Osteoblast (primary cell): ENCODE measurements at regions not wholly inside any gene's neighbourhood (a gene's known extent, or its start where the extent isn't known, plus 50 kb on each side); places are given as distances from the start of the nearest gene placed in this dataset.
A peak's percentile ranks its signal among the peaks of the same experiment; 100 is the strongest.

ENCODE experiments used
- DNase-seq: peaks from one replicate; pipeline ENCODE4 v3.0.0; 2011; ENCODE audit warnings: low spot score, mixed read lengths; ENCODE audit not compliant: insufficient read length; ENCODE audit errors: missing footprints
- H2AFZ ChIP-seq: 2 replicates; pipeline ENCODE4 v1.6.0; 2011; ENCODE audit warnings: mild to moderate bottlenecking, low read length
- H3K27ac ChIP-seq: 2 replicates; pipeline ENCODE4 v1.5.1; 2011; ENCODE audit warnings: mild to moderate bottlenecking, low read depth, low read length, moderate library complexity
- H3K27me3 ChIP-seq: 2 replicates; pipeline ENCODE4 v1.6.0; 2012; ENCODE audit warnings: mild to moderate bottlenecking, control low read depth, inconsistent platforms, low read length, moderate library complexity; ENCODE audit not compliant: insufficient read depth
- H3K36me3 ChIP-seq: 2 replicates; pipeline ENCODE4 v1.5.1; 2011; ENCODE audit warnings: mild to moderate bottlenecking, low read length, control low read depth, moderate library complexity; ENCODE audit not compliant: insufficient read depth
- H3K4me1 ChIP-seq: 2 replicates; pipeline ENCODE4 v1.5.1; 2011; ENCODE audit warnings: mild to moderate bottlenecking, low read length, control low read depth, moderate library complexity; ENCODE audit not compliant: insufficient read depth
- H3K4me2 ChIP-seq: 2 replicates; pipeline ENCODE4 v1.6.0; 2011; ENCODE audit warnings: mild to moderate bottlenecking, low read length; ENCODE audit not compliant: insufficient read depth
- H3K4me3 ChIP-seq: fragments of 200-600 bp; sonication (generic); 3 replicates; pipeline ENCODE4 v1.5.1; 2012; ENCODE audit warnings: mild to moderate bottlenecking, low read length, inconsistent platforms; ENCODE audit not compliant: insufficient read depth
- H3K79me2 ChIP-seq: 2 replicates; pipeline ENCODE4 v1.6.0; 2012; ENCODE audit warnings: mild to moderate bottlenecking, low read length, control low read depth, inconsistent platforms; ENCODE audit not compliant: insufficient read depth
- H3K9me3 ChIP-seq: 2 replicates; pipeline ENCODE4 v1.5.1; 2011; ENCODE audit warnings: low read depth, low read length, control low read depth
- H4K20me1 ChIP-seq: 2 replicates; pipeline ENCODE4 v1.6.0; 2012; ENCODE audit warnings: mild to moderate bottlenecking, low read length, control low read depth; ENCODE audit not compliant: insufficient read depth
- TF ChIP-seq, protein P1 (sequence below): IDR thresholded peaks from 2 replicates; pipeline ENCODE4 v1.5.1; 2011; ENCODE audit warnings: mild to moderate bottlenecking, low read depth, low read length, moderate library complexity; ENCODE audit errors: extremely low read depth

DNA sequence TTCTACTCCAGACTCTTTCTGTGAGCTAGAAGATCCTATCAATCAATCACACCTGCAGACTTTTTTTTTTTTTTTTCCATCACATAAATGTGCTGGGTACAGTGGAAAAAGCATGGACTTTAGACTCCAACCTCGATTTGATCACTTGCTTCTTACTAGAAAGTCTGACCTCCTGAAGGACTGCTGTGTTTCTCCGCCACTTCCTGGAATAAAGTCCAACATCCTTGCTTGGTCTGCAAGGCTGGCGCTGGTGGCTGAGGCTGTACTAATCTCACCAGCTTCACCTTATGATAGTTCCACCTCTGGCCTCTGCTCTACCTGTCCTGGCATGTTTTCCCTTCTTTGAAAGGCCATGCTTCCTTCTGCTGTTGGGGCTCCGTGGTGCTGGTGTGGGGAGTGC is 60.9 kb upstream of the SESN3 start:
- no peaks in the 10 kb centered on the region for H3K36me3 ChIP-seq
- H3K27me3 ChIP-seq = peaks cover 9% of the 10 kb centered on the region
- H3K9me3 ChIP-seq = no peaks in the 10 kb centered on the region
- TF ChIP-seq, protein P1, sequence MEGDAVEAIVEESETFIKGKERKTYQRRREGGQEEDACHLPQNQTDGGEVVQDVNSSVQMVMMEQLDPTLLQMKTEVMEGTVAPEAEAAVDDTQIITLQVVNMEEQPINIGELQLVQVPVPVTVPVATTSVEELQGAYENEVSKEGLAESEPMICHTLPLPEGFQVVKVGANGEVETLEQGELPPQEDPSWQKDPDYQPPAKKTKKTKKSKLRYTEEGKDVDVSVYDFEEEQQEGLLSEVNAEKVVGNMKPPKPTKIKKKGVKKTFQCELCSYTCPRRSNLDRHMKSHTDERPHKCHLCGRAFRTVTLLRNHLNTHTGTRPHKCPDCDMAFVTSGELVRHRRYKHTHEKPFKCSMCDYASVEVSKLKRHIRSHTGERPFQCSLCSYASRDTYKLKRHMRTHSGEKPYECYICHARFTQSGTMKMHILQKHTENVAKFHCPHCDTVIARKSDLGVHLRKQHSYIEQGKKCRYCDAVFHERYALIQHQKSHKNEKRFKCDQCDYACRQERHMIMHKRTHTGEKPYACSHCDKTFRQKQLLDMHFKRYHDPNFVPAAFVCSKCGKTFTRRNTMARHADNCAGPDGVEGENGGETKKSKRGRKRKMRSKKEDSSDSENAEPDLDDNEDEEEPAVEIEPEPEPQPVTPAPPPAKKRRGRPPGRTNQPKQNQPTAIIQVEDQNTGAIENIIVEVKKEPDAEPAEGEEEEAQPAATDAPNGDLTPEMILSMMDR = no peak
- no peak overlapping the region for H3K4me2 ChIP-seq
- H3K4me1 ChIP-seq = no peaks in the 10 kb centered on the region
- H2AFZ ChIP-seq = no peak overlapping the region
- DNase-seq = no peak
- no peak overlapping the region for H3K27ac ChIP-seq
- no peak overlapping the region for H3K4me3 ChIP-seq
- H3K79me2 ChIP-seq = no peaks in the 10 kb centered on the region
- H4K20me1 ChIP-seq = no peaks in the 10 kb centered on the region

DNA sequence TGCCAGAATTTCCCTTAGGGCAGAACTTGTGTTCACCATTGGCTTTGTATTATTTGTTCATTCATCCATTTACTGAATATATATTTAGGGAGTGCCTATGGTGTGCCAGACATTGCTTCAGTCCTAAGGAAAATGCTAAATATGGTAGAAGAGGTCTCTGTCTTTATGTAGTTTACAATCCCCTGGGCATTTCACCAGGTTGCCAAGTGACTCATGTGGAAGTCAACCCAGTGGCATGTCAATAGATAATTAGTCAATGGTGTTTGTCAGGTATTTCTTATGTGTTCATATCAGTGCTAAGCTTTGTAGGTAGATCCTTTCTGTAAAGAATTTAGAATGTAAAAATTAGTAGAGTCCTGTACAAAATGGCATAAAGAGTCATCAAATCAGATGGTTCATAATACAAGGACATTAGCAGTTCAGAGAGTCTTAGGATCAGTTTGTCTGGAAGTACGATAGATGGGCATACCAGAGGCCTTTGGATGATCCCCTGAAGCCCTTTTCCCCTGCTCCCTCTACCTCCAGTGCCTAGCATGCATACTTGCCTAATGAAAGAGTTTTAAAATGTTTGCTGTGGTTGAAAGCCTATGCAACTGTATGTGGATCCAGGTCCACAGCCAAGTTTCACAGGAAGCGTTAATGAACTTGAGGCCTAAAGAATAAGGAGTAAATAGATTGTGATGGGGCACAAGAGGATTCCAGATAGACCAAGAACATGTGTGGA is 58.5 kb upstream of the SESN3 start:
- peaks cover 6% of the 10 kb centered on the region for H3K27me3 ChIP-seq
- no peaks in the 10 kb centered on the region for H3K79me2 ChIP-seq
- H3K9me3 ChIP-seq = no peaks in the 10 kb centered on the region
- no peaks in the 10 kb centered on the region for H3K36me3 ChIP-seq
- no peak for DNase-seq
- H3K4me3 ChIP-seq = no peak overlapping the region
- H3K4me1 ChIP-seq = no peaks in the 10 kb centered on the region
- H4K20me1 ChIP-seq = no peaks in the 10 kb centered on the region
- no peak overlapping the region for H3K4me2 ChIP-seq
- H3K27ac ChIP-seq = no peak overlapping the region
- no peak overlapping the region for H2AFZ ChIP-seq
- TF ChIP-seq, protein P1 = no peak

DNA sequence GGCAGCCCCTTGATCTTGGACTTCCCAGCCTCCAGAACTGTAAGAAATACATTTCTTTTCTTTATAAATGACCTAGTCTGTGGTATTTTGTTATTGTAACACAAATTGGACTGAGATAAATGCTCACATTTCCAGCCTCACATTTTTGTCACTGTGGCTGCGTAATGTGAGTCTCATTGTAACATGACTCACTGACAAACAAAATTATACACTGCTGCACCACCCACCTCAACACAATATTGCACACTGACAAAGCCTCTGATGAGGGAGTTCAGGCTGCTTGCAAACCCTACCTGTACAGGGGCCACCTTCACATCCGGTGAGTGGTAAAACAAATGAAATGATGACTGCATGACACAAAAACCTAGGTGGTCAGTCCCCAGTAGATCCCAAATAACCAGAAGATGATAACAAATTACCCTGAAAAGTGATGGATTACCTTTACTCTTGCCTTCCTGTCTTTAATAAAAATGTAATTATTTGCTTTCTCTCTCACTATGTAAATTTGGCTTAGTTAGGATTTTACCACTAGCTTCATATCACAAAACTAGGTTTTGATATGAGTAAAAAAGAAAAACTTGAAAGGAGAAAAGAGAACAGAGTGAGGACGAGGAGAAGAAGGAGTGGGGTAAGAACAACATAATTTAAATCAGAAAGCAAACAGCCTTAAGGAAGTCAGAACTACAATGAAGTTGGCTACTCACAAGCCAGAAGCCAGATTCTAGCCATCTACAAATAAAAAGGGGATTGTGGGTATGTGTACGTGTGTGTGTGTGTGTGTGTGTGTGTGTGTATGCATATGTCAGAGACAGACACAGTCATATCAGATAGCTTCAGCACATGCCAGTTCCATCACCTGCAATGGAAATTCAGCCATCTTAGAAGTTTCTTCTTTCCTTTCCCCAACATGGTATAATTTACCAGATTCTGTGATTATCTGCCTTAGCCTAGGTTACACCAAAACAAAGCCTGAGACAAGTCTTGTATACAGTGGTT is 53.4 kb upstream of the SESN3 start:
- no peak overlapping the region for H3K4me2 ChIP-seq
- H3K27ac ChIP-seq = no peak overlapping the region
- no peak overlapping the region for H3K4me3 ChIP-seq
- H4K20me1 ChIP-seq = no peaks in the 10 kb centered on the region
- H3K36me3 ChIP-seq = no peaks in the 10 kb centered on the region
- peaks cover 3% of the 10 kb centered on the region for H3K27me3 ChIP-seq
- TF ChIP-seq, protein P1 = no peak
- peaks cover 2% of the 10 kb centered on the region for H3K4me1 ChIP-seq
- H3K9me3 ChIP-seq = no peaks in the 10 kb centered on the region
- DNase-seq = peak; percentile 34
- no peaks in the 10 kb centered on the region for H3K79me2 ChIP-seq
- H2AFZ ChIP-seq = no peak overlapping the region

DNA sequence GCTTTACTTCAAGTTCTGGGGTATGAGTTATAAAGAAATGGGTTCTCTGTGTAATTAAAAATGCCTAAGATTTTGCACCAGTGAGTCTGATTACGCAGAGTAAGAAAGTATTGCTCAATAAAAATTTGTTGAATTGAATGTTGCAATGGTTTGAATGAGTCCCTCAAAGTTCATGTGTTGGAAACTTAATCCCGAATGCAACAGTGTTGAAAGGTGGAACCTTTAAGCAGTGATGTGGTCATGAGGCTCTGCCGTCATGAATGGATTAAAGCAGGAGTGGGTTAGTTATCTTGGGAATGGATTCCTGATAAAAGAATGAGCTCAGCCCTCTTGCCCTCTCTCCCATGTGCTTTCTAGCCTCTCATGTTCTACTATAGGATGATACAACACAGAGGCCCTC is 52.6 kb upstream of the SESN3 start:
- Histone ChIP-seq H3K9me3 (no peaks in the 10 kb centered on the region), H3K27me3 (peaks cover 3% of the 10 kb centered on the region), H3K79me2 (no peaks in the 10 kb centered on the region), H3K4me2 (no peak overlapping the region), H3K4me3 (no peak overlapping the region), H4K20me1 (no peaks in the 10 kb centered on the region), H2AFZ (no peak overlapping the region), H3K27ac (no peak overlapping the region), H3K36me3 (no peaks in the 10 kb centered on the region), H3K4me1 (peaks cover 2% of the 10 kb centered on the region)
- DNase-seq = no peak
- TF ChIP-seq, protein P1 = no peak
